Stimulated activated CD4-positive, alpha-beta T cell treated with anti-CD3 and anti-CD28 coated beads, Interleukin-1b, Interleukin-23, amount 100 ng/mL, for 48 hours (primary cell): ENCODE measurements at regions not wholly inside any gene's neighbourhood (a gene's known extent, or its start where the extent isn't known, plus 50 kb on each side); places are given as distances from the start of the nearest gene placed in this dataset.
"Not testable (repeated sequence)": the region's sequence is repeated elsewhere in the genome, so short reads cannot be mapped to it uniquely, and the experiment has no call there.

Experiments used
- DNase-seq: peaks from one replicate; pipeline ENCODE4 v3.0.0-alpha.2; 2020

GRCh38 chr5:67673618-67674017 is 477.0 kb upstream of the CD180 start:
- DNase-seq = no peak

DNA sequence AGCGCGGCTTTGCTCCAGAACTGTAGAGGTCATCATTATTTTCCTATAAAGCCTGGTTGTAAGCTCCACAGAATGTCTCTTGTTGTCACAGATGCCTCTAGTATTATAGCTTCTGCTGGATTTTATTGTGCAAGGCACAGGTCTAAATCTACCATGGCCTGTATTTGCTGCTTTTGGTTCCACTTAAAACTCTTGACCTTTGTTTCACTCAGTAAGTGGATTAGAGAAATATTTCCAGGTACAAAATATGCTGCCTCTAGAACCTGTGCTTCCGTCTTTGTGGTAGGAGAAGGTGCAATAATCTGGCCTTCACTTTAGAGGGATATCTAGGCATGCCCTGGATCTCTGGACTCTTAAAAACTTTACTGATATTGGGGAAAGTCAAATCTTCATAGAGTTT is 476.6 kb upstream of the CD180 start:
- no peak for DNase-seq

- DNase-seq = no peak
These were observed 476.0 kb upstream of the CD180 start for GRCh38 chr5:67672636-67673035.

DNA sequence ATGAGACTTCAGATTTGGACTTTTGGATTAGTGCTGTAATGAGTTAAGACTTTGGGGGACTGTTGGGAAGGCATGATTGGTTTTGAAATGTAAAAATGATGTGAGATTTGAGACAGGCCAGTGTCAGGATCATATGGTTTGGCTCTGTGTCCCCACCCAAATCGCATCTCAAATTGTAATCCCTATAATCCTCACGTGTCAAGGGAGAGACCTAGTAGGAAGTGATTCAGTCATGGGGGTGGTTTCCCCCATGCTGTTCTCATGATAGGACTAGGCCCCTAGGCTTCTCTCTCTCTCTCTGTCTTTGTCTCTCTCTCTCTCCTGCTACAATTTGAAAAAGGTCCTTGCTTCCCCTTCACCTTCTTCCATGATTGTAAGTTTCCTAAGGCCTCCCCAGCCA is 473.3 kb upstream of the CD180 start:
- no peak for DNase-seq

DNA sequence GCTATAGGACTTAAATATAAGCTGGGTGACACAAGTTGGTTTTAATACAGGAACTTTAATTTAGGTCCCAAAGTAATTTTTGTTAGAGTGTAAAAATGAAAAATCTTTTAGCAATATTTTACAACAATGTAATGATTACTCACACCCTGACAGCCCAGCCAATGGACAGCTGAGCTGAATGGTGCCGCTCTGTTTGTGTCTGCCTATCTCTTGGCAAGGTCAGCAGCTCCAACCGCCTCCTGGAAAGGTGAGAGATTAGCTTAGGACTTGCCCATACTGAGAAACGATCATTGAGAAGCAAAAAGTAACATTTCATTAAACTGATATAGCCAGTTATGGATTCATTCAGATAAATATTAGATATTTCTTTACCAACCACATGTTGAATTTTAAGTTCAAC is 463.6 kb upstream of the CD180 start:
- no peak for DNase-seq

DNA sequence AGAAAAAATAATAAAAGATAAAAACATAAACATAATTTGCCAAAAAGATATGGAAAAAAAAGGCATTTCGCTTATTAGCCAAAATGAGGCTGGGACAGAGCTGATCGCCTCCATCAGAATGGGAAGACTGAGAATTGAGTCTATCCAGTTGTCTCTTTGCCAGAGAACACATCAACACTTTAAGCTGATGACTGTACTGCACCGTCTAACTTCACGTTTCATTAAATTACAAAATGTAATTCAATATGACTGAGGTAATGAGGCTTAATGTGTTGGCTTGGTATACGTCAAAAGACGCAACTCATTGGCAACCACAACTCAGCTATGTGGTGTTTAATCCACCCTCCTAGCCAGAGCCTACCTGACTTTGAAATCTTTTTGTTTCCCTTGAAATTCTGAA is 462.7 kb upstream of the CD180 start:
- DNase-seq = no peak

- no peak for DNase-seq
These were observed 460.5 kb upstream of the CD180 start for GRCh38 chr5:67657055-67657454.

DNA sequence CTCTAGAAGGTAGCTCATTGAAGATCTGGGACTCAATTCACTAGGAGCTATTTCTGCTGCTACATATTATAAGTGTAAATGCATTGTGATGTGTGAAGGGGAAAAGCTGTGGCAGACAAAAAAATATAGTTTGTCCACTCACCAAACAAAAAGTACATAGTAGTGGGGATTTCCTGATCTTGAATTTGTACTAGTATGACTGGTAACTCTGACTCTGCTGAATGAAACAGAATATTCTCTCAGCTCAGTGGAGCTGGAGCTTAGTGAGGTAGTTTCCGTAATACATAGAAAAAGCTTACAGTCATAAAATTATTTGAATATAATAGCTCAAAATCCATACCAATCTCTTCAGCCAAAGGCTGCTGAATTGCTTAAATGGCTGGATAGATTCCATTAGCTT is 455.6 kb upstream of the CD180 start:
- DNase-seq = no peak

- no peak for DNase-seq
These were observed 454.6 kb upstream of the CD180 start for GRCh38 chr5:67651180-67651579.

- DNase-seq = no peak
These were observed 451.6 kb upstream of the CD180 start for GRCh38 chr5:67648201-67648671.

- DNase-seq = no peak
These were observed 451.2 kb upstream of the CD180 start for GRCh38 chr5:67647772-67648171.

- DNase-seq = no peak
These were observed 447.8 kb upstream of the CD180 start for GRCh38 chr5:67644221-67644920.

GRCh38 chr5:67643536-67643935 is 446.9 kb upstream of the CD180 start:
- DNase-seq = no peak

- DNase-seq = no peak
These were observed 443.4 kb upstream of the CD180 start for GRCh38 chr5:67639976-67640375.

DNA sequence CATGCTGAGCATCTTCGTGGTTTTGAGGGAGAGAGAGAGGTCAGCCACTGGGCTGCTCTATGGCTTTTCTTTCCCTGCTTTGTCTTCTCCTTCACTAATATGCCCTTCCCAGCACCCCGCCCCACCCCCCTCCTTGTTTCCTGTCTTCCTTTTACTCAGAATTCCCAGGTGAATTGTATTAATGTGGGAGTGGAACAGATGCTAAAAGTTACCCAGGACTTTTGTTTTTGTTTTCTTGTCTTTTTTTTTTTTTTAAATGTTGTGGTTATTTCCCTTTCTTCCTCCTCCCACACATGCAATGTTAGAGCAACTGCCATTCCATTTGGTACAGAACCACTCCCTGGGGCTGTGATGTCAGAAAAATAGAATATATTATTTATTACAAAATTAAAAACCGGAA is 442.7 kb upstream of the CD180 start:
- no peak for DNase-seq

GRCh38 chr5:67636850-67637524 is 440.4 kb upstream of the CD180 start:
- no peak for DNase-seq

DNA sequence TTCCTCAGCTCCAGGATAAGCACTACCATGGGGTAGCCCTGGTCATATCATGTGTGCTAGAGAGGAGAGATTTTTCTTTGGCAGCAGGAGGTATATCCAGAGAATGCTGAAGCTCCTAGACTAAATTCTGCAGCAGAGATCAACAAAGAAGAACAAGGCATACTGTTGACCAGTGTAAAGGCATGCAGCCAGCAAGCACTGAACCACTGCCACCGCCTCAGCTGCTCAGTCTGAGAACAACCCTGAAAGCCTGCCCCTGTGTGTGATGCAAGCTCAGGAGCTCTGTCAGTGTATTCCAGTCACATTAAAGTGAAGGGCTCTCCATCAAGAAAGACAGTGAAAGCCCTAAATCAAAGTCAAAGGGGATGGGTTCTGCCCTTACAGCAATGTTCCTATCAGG is 439.5 kb upstream of the CD180 start:
- no peak for DNase-seq

DNA sequence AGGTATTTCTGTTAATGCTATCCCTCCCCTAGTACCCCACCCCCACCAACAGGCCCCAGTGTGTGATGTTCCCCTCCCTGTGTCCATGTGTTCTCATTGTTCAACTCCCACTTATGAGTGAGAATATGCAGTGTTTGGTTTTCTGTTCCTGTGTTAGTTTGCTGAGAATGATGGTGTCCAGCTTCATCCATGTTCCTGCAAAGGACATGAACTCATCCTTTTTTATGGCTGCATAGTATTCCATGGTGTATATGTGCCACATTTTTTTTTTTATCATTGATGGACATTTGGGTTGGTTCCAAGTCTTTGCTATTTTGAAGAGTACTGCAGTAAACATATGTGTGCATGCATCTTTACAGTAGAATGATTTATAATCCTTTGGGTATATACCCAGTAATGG is 430.5 kb upstream of the CD180 start:
- DNase-seq = not testable (repeated sequence)

- DNase-seq = no peak
These were observed 426.5 kb upstream of the CD180 start for GRCh38 chr5:67623078-67623477.

DNA sequence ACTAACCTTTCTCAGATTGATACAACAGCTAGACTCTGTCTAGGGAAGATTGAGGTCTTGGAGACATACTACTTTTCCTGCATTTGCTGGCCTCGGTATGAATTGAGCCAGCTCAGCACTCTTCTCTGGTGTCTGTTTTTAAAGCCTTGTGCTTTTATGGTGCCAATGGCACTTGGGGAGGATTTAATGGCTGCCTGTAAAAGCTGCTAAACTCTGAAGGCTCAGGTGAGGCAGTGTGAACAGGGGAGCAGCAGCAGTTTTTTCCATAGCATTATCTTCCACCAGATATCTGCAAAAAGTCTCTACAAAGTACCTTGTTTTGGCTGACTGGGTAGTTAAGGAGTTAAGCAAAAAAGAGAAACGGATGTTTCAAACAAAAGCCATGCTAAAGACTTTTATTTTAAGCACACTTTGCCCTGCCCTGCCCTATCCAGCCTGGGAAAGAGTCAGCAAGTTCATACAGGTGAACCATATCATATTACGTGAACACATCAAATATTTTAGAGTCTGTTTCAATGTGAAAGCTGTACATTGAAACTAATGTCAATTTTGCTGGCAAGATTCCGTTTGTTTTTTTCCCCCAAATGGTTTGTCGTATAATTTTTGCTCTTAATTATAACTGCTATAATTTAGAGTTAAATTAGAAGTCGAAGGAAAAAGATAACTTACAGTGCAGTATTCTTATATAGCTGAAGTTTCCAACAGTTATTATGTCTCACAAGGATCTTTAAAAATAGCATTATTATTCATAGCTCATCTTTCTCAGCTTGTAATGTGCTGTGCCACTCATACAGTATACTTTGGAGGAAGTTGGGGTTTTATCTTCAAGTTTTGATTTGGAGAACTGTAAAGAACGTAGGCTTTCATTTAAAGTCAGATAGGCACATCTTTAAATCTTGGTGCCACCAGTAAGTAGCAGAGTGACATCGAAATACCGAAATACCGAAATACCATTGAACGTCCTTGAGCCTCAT is 424.1 kb upstream of the CD180 start:
- no peak for DNase-seq

DNA sequence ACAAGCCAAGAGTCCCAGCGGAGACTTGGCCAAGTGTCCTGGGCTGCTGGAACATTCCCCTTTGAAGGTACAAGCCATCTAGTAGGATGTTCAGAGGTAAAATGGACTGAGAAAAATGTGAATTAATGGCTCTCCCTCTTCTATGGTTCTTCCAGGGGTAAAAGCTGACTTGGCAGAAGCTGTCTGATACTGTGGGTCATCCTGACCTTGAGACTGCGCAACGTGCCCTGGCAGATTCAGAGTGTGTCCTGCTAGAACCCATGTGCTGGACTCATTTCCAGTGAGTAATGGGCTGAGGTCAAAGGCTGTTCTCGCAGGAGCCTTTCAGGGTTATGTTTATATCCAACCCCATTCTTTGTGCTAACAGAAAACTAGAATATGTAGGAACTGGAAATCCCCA is 423.0 kb upstream of the CD180 start:
- DNase-seq = no peak

- no peak for DNase-seq
These were observed 422.6 kb upstream of the CD180 start for GRCh38 chr5:67619235-67619634.

GRCh38 chr5:67617051-67617450 is 420.5 kb upstream of the CD180 start:
- DNase-seq = no peak

- DNase-seq = no peak
These were observed 416.4 kb upstream of the CD180 start for GRCh38 chr5:67612961-67613360.
